ENCODE measurements at regions not wholly inside any gene's neighbourhood (a gene's known extent, or its start where the extent isn't known, plus 50 kb on each side); places are given as distances from the start of the nearest gene placed in this dataset.

DNA sequence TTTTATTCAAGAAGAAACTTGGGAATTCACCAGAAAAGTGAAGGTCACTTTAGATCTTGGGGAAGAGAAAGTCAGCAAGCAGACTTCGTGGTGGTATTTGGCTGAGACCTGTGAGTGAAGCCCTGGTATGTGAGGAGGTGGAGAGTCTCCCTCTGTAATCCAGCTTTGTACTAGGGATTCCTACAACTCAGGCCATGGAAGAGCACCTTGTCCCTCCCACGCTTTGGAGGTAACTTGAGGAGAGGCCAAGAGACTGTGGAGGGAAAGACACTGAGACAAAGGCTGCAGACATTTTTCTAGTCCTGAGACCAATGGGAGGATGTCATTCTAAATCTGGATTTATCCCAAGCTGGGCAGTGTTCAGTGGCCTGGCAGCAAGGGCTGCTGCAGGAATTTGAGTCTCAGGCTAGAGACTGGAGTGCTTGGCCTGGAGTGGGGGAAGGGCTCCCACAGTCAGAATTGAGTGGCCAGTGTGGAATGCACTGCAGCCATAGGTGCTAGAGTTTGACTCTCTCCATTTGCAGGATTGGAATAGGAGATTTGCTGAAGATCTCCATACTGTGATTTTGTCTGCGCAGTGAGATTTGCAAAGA lies 219.0 kb downstream of the ACTR3 start:
- no peaks in the 10 kb centered on the region for H3K9me3 ChIP-seq (ENCODE audit: low read length)
- BruUV-seq (replicated peaks), result no TSS peak
- no peaks in the 10 kb centered on the region for H4K20me1 ChIP-seq (ENCODE audit: insufficient read depth, low read length)
- no peaks in the 10 kb centered on the region for H3K79me2 ChIP-seq (ENCODE audit: insufficient read depth, low read depth, low read length)
- no peak overlapping the region for H3K27ac ChIP-seq (ENCODE audit: low read depth, low read length, poor library complexity, severe bottlenecking)
- no peak overlapping the region for H3K4me2 ChIP-seq (ENCODE audit: low read length)
- TF ChIP-seq, protein P1, sequence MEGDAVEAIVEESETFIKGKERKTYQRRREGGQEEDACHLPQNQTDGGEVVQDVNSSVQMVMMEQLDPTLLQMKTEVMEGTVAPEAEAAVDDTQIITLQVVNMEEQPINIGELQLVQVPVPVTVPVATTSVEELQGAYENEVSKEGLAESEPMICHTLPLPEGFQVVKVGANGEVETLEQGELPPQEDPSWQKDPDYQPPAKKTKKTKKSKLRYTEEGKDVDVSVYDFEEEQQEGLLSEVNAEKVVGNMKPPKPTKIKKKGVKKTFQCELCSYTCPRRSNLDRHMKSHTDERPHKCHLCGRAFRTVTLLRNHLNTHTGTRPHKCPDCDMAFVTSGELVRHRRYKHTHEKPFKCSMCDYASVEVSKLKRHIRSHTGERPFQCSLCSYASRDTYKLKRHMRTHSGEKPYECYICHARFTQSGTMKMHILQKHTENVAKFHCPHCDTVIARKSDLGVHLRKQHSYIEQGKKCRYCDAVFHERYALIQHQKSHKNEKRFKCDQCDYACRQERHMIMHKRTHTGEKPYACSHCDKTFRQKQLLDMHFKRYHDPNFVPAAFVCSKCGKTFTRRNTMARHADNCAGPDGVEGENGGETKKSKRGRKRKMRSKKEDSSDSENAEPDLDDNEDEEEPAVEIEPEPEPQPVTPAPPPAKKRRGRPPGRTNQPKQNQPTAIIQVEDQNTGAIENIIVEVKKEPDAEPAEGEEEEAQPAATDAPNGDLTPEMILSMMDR (conservative IDR thresholded peaks at IDR 0.05; ENCODE audit: low read length), result no peak
- no peak for TF ChIP-seq EZH2phosphoT487 (IDR thresholded peaks at IDR 0.05; ENCODE audit: borderline replicate concordance, low read depth, low read length)
- ChIA-PET CTCF (ENCODE audit: unreplicated experiment) (no interaction called here), POLR2A (interaction anchor here (1.0 kb wide), 1 partner anchor 10 kb away, joined by 3 read pairs; no protein-coding TSS in a partner anchor)
- no peak for DNase-seq (ENCODE audit: low spot score)
- no peak overlapping the region for H3K4me3 ChIP-seq (ENCODE audit: low read depth, low read length, poor library complexity, severe bottlenecking)
- no peak overlapping the region for H2AFZ ChIP-seq (ENCODE audit: low read length)
- intact Hi-C loops (cut with micrococcal nuclease; ENCODE audit: unreplicated experiment), result no loop called here
- no peaks in the 10 kb centered on the region for H3K4me1 ChIP-seq (ENCODE audit: insufficient read depth, low read length, poor library complexity, severe bottlenecking)
- no peaks in the 10 kb centered on the region for H3K9me2 ChIP-seq (ENCODE audit: insufficient read depth, low read length)
- H3K36me3 ChIP-seq (ENCODE audit: insufficient read depth, low read length), result no peaks in the 10 kb centered on the region

DNA sequence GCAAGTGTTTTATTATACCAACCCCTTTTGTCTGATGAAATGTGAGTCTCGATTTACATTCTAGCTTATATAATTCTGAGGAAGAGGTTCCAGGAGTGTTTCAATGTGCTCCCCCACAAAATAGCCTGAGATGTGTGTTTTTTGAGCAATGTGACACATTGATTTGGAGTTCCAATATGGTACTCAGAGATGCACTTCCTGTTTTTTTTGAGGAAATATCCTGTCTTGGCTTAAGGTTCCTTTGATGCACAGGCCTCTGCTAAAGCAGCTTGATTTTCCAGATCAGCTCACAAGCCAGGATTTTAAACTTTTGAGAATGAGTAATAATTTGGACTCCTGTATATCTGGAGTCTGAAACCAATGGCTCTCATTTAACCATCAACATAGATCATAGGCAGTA lies 221.4 kb downstream of the ACTR3 start:
- intact Hi-C loops (cut with micrococcal nuclease; ENCODE audit: unreplicated experiment), result no loop called here
- ChIA-PET POLR2A (no interaction called here), CTCF (ENCODE audit: unreplicated experiment) (no interaction called here)
- Histone ChIP-seq H3K4me1 (ENCODE audit: insufficient read depth, low read length, poor library complexity, severe bottlenecking) (no peaks in the 10 kb centered on the region), H3K4me2 (ENCODE audit: low read length) (no peak overlapping the region), H3K9me2 (ENCODE audit: insufficient read depth, low read length) (no peaks in the 10 kb centered on the region), H3K27ac (ENCODE audit: low read depth, low read length, poor library complexity, severe bottlenecking) (no peak overlapping the region), H3K36me3 (ENCODE audit: insufficient read depth, low read length) (no peaks in the 10 kb centered on the region), H2AFZ (ENCODE audit: low read length) (no peak overlapping the region), H3K4me3 (ENCODE audit: low read depth, low read length, poor library complexity, severe bottlenecking) (no peak overlapping the region), H3K79me2 (ENCODE audit: insufficient read depth, low read depth, low read length) (no peaks in the 10 kb centered on the region), H3K9me3 (ENCODE audit: low read length) (no peaks in the 10 kb centered on the region), H4K20me1 (ENCODE audit: insufficient read depth, low read length) (no peaks in the 10 kb centered on the region)
- DNase-seq (ENCODE audit: low spot score), result no peak
- no TSS peak for BruUV-seq (replicated peaks)
- TF ChIP-seq, protein P1 (conservative IDR thresholded peaks at IDR 0.05; ENCODE audit: low read length), result no peak
- no peak for TF ChIP-seq EZH2phosphoT487 (IDR thresholded peaks at IDR 0.05; ENCODE audit: borderline replicate concordance, low read depth, low read length)

DNA sequence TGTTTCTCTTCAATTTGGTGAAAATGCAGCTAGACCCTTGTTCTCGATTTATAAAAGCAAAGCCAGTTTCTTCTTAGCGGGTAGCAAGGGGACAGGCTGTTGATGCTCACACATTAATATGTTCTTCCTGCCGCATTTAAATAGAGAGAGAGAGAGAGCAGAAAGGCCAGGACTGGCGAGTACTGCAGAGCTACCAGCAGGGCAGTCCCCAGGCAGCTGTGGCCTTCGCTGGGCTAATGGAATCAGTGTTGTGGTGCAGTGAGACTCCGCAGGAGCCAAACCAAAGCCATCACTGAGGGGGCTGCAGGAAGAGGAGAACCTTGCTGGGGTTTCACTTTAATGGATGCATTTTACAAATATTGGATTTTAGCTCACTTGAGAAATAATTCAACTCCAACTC lies 223.6 kb downstream of the ACTR3 start:
- Histone ChIP-seq H3K79me2 (ENCODE audit: insufficient read depth, low read depth, low read length) (no peaks in the 10 kb centered on the region), H3K27ac (ENCODE audit: low read depth, low read length, poor library complexity, severe bottlenecking) (no peak overlapping the region), H3K4me2 (ENCODE audit: low read length) (no peak overlapping the region), H3K9me2 (ENCODE audit: insufficient read depth, low read length) (no peaks in the 10 kb centered on the region), H3K4me1 (ENCODE audit: insufficient read depth, low read length, poor library complexity, severe bottlenecking) (no peaks in the 10 kb centered on the region), H4K20me1 (ENCODE audit: insufficient read depth, low read length) (no peaks in the 10 kb centered on the region), H3K36me3 (ENCODE audit: insufficient read depth, low read length) (no peaks in the 10 kb centered on the region), H3K4me3 (ENCODE audit: low read depth, low read length, poor library complexity, severe bottlenecking) (no peak overlapping the region), H2AFZ (ENCODE audit: low read length) (no peak overlapping the region), H3K9me3 (ENCODE audit: low read length) (no peaks in the 10 kb centered on the region)
- BruUV-seq (replicated peaks), result no TSS peak
- intact Hi-C loops (cut with micrococcal nuclease; ENCODE audit: unreplicated experiment), result no loop called here
- ChIA-PET CTCF (ENCODE audit: unreplicated experiment) (no interaction called here), POLR2A (interaction anchor here (1.2 kb wide), 1 partner anchor 9 kb away, joined by 3 read pairs; no protein-coding TSS in a partner anchor)
- TF ChIP-seq, protein P1 (conservative IDR thresholded peaks at IDR 0.05; ENCODE audit: low read length), result no peak
- TF ChIP-seq EZH2phosphoT487 (IDR thresholded peaks at IDR 0.05; ENCODE audit: borderline replicate concordance, low read depth, low read length), result no peak
- no peak for DNase-seq (ENCODE audit: low spot score)

All from OCI-LY7 (cell line).